PC-9 (cell line): ENCODE measurements at regions not wholly inside any gene's neighbourhood (a gene's known extent, or its start where the extent isn't known, plus 50 kb on each side); places are given as distances from the start of the nearest gene placed in this dataset.
"Not testable (repeated sequence)": the region's sequence is repeated elsewhere in the genome, so short reads cannot be mapped to it uniquely, and the experiment has no call there.

Source experiments
- BruUV-seq: library from RNA; stranded (reverse); fragments of 400-500 nt; replicated peaks from 2 replicates; lab custom pipeline; 2021; lab: Mats Ljungman, UMichigan
- CTCF ChIA-PET: fragments of 300-600 bp; sonication (Branson Sonifier 250); formaldehyde crosslinking; loops from one replicate; lab custom pipeline; 2022; ENCODE audit warnings: antibody characterized with exemption; lab: Charles Lee
- POLR2A ChIA-PET: fragments of 300-600 bp; sonication (Branson Sonifier 250); formaldehyde crosslinking; loops from one replicate; lab custom pipeline; 2022; ENCODE audit warnings: antibody characterized with exemption; ENCODE audit not compliant: unreplicated experiment; lab: Charles Lee
- DNase-seq, 2 experiments: peaks; one replicate each; pipeline versions ENCODE4 v3.0.0 to v3.0.0-alpha.2; 2015 to 2022; ENCODE audit warnings: mixed read lengths in 1 of 2
- H2AFZ ChIP-seq: fragments of 200-600 bp; sonication (generic); 2 replicates; pipeline ENCODE4 v1.8.1; 2017; ENCODE audit warnings: antibody characterized with exemption
- H3F3A ChIP-seq: fragments of 200-600 bp; sonication (generic); 2 replicates; pipeline ENCODE4 v1.8.1; 2017; ENCODE audit warnings: antibody characterized with exemption, mild to moderate bottlenecking, low read depth; ENCODE audit not compliant: insufficient read depth
- H3K27ac ChIP-seq: fragments of 200-600 bp; sonication (generic); 2 replicates; pipeline ENCODE4 v1.6.1; 2016; ENCODE audit warnings: mixed run types
- H3K27me3 ChIP-seq: fragments of 200-600 bp; sonication (generic); 2 replicates; pipeline ENCODE4 v1.6.1; 2016; ENCODE audit warnings: low read depth, mixed run types; ENCODE audit not compliant: insufficient read depth
- H3K36me3 ChIP-seq: fragments of 200-600 bp; sonication (generic); 2 replicates; pipeline ENCODE4 v1.6.1; 2016; ENCODE audit warnings: low read depth, mixed run types
- H3K4me1 ChIP-seq: fragments of 200-600 bp; sonication (generic); replicated peaks from 2 replicates; pipeline ENCODE4 v1.6.1; 2016; ENCODE audit warnings: mixed run types; ENCODE audit not compliant: insufficient read depth
- H3K4me2 ChIP-seq: fragments of 200-600 bp; sonication (generic); 2 replicates; pipeline ENCODE4 v1.6.1; 2017; ENCODE audit warnings: mixed run types
- H3K4me3 ChIP-seq: fragments of 200-600 bp; sonication (generic); 2 replicates; pipeline ENCODE4 v1.6.1; 2016; ENCODE audit warnings: mixed run types
- H3K79me2 ChIP-seq: fragments of 200-600 bp; sonication (generic); 2 replicates; pipeline ENCODE4 v1.6.1; 2017; ENCODE audit warnings: low read depth, mixed run types
- H3K9me2 ChIP-seq: fragments of 200-600 bp; sonication (generic); 2 replicates; pipeline ENCODE4 v1.8.1; 2017; ENCODE audit warnings: mild to moderate bottlenecking; ENCODE audit not compliant: insufficient read depth
- H3K9me3 ChIP-seq: fragments of 200-600 bp; sonication (generic); 2 replicates; pipeline ENCODE4 v1.8.1; 2016; ENCODE audit warnings: low read depth; ENCODE audit not compliant: insufficient read depth
- H4K20me1 ChIP-seq: fragments of 200-600 bp; sonication (generic); 2 replicates; pipeline ENCODE4 v1.8.1; 2017; ENCODE audit not compliant: insufficient read depth
- CTCF ChIP-seq: fragments of 200-600 bp; sonication (generic); conservative IDR thresholded peaks from 2 replicates; pipeline ENCODE4 v1.6.1; 2017; ENCODE audit warnings: mixed run types, antibody characterized with exemption, mild to moderate bottlenecking, moderate library complexity
- EZH2 ChIP-seq: fragments of 200-600 bp; sonication (generic); IDR thresholded peaks from 2 replicates; pipeline ENCODE4 v1.8.0; 2017; ENCODE audit warnings: antibody characterized with exemption, low read depth
- intact Hi-C: fragments of 100-400 bp; cut with micrococcal nuclease; formaldehyde crosslinking; loops from one replicate; pipeline ENCODE4 v1.10.0; 2022; ENCODE audit not compliant: unreplicated experiment

GRCh38 chr6:11403035-11403601 lies 134.4 kb upstream of the TMEM170B start:
- Histone ChIP-seq H3K4me2 (no peak overlapping the region), H4K20me1 (no peaks in the 10 kb centered on the region), H3K4me3 (no peak overlapping the region), H3K27me3 (no peaks in the 10 kb centered on the region), H3K79me2 (no peaks in the 10 kb centered on the region), H3K36me3 (no peaks in the 10 kb centered on the region), H3K4me1 (no peaks in the 10 kb centered on the region), H3K27ac (no peak overlapping the region), H3K9me2 (no peaks in the 10 kb centered on the region), H3F3A (no peaks in the 10 kb centered on the region), H3K9me3 (0 out of 2 replicates have a peak, but pooled peaks cover 4% of the 10 kb centered on the region), H2AFZ (no peak overlapping the region)
- TF ChIP-seq EZH2 (no peak), CTCF (no peak)
- no TSS peak for BruUV-seq
- CTCF ChIA-PET, result no interaction called here
- DNase-seq, result no peak
- POLR2A ChIA-PET, result no interaction called here
- intact Hi-C loops, result no loop called here

GRCh38 chr6:11402581-11402980 lies 135.0 kb upstream of the TMEM170B start:
- DNase-seq, H3K4me1 ChIP-seq, H3K27ac ChIP-seq, H3K36me3 ChIP-seq, CTCF ChIA-PET, H3K27me3 ChIP-seq, intact Hi-C loops, H3F3A ChIP-seq, H3K9me2 ChIP-seq, H4K20me1 ChIP-seq, BruUV-seq, POLR2A ChIA-PET, H3K79me2 ChIP-seq, H3K9me3 ChIP-seq, H2AFZ ChIP-seq, H3K4me2 ChIP-seq, H3K4me3 ChIP-seq: not testable (repeated sequence)

- H4K20me1 ChIP-seq, H3K4me2 ChIP-seq, H3K27me3 ChIP-seq, H2AFZ ChIP-seq, CTCF ChIA-PET, BruUV-seq, H3K27ac ChIP-seq, intact Hi-C loops, H3K36me3 ChIP-seq, H3K4me3 ChIP-seq, H3F3A ChIP-seq, H3K9me2 ChIP-seq, H3K4me1 ChIP-seq, DNase-seq, POLR2A ChIA-PET, H3K9me3 ChIP-seq, H3K79me2 ChIP-seq: not testable (repeated sequence)
Observed at GRCh38 chr6:11401954-11402353, 135.6 kb upstream of the TMEM170B start.

GRCh38 chr6:11398451-11399326 lies 138.9 kb upstream of the TMEM170B start:
- ChIA-PET POLR2A (no interaction called here), CTCF (no interaction called here)
- TF ChIP-seq EZH2, result no peak
- TF ChIP-seq CTCF, result no peak
- Histone ChIP-seq H3K9me3 (0 out of 2 replicates have a peak, but pooled peaks cover 4% of the 10 kb centered on the region), H3K4me3 (no peak overlapping the region), H3K4me2 (no peak overlapping the region), H3K36me3 (no peaks in the 10 kb centered on the region), H3K27me3 (no peaks in the 10 kb centered on the region), H3K79me2 (no peaks in the 10 kb centered on the region), H4K20me1 (no peaks in the 10 kb centered on the region), H3F3A (peaks cover 7% of the 10 kb centered on the region; the same call in 1 of the 2 replicates), H2AFZ (no peak overlapping the region), H3K27ac (no peak overlapping the region), H3K4me1 (peaks cover 11% of the 10 kb centered on the region), H3K9me2 (no peaks in the 10 kb centered on the region)
- no TSS peak for BruUV-seq
- no peak for DNase-seq
- intact Hi-C loops, result no loop called here
